ENCODE measurements at regions not wholly inside any gene's neighbourhood (a gene's known extent, or its start where the extent isn't known, plus 50 kb on each side); places are given as distances from the start of the nearest gene placed in this dataset.

DNA sequence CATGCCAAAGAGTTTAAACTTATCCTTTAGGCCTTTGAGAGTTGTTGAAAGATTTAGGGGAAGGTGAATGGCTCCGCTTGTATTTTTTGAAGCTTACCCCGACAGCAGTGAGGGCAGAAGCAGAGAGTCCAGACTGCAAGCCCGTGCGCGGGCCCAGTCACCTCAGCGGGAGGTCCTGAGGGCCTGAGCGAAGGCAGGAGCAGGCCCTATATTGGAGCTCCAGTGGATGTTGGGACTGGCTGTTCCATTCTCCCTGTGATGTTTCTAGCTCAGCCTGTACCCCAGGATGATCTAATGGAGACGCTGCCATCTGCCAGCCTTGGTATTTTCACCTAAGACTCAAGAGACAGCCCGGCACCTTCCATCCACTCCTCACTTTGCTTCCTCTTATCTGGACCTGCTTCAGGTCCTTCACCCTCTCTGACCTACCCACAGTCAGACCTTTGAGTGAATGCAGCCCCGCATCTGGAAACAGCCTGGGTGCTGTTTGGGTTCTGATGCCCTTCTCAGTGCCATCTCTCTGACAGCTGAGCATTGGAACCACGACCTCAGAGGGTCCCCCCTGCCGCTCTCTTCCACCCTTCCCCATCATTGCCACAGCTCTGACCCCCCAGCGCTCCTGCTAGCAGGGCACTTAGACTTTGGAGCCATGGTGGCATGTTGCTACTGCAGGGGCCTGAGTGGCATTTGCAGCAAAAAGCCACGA lies 628.2 kb upstream of the CADM1 start:
- Mint-ChIP-seq H3K4me1 (ENCODE audit: unreplicated experiment) (no peaks in the 10 kb centered on the region), H3K9me3 (ENCODE audit: unreplicated experiment) (no peaks in the 10 kb centered on the region), H3K27ac (ENCODE audit: unreplicated experiment) (no peak overlapping the region), H3K27me3 (ENCODE audit: unreplicated experiment) (peaks cover 2% of the 10 kb centered on the region), H3K4me3 (ENCODE audit: unreplicated experiment) (no peak overlapping the region), H3K36me3 (ENCODE audit: unreplicated experiment) (no peaks in the 10 kb centered on the region)
- TF ChIP-seq CTCF (IDR thresholded peaks at IDR 0.05): no peak
- DNase-seq (ENCODE audit: extremely low spot score, unreplicated experiment): peak; percentile 66

DNA sequence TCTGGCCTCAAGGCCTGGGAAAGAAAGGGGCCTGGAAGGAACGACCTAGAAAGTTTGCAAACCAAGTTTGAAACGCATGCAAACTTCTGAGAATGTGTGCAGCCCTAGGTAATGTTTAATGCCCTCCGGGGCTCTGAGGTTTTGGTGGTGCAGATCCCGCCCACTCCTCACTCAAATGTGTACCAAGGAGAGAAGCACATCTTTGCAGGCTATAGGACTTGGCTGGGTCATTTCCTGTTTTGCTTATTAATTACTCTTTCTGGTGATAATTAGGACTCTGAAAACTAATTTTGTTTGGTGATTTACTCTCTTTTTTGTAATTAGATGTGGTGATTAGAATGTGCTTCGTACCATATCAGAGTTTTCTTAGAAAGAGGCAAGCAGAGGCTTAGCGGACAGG lies 625.9 kb upstream of the CADM1 start:
- no peak for DNase-seq (ENCODE audit: extremely low spot score, unreplicated experiment)
- Mint-ChIP-seq H3K4me1 (ENCODE audit: unreplicated experiment) (no peaks in the 10 kb centered on the region), H3K4me3 (ENCODE audit: unreplicated experiment) (no peak overlapping the region), H3K27ac (ENCODE audit: unreplicated experiment) (no peak overlapping the region), H3K27me3 (ENCODE audit: unreplicated experiment) (peaks cover 2% of the 10 kb centered on the region), H3K9me3 (ENCODE audit: unreplicated experiment) (no peaks in the 10 kb centered on the region), H3K36me3 (ENCODE audit: unreplicated experiment) (no peaks in the 10 kb centered on the region)
- no peak for TF ChIP-seq CTCF (IDR thresholded peaks at IDR 0.05)

DNA sequence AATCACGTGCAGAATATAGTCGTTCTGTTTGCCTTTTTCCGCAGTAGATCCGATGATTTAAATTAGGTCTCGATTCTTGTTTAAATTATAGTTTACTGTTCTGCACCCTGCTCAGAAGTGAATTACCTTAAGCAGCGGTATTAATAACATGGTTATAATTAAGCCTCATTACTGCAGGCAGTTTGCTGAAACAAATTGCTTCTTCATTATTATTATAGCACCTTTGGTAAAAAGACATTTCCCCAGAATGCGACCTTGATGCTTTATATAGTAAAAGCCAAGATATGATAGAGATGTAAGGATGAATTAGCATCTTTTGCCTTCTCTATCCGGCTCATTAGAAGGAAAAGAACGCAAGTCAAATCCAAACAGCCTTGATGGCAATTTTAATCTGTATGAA lies 625.2 kb upstream of the CADM1 start:
- Mint-ChIP-seq H3K36me3 (ENCODE audit: unreplicated experiment) (no peaks in the 10 kb centered on the region), H3K4me3 (ENCODE audit: unreplicated experiment) (no peak overlapping the region), H3K27me3 (ENCODE audit: unreplicated experiment) (peaks cover 2% of the 10 kb centered on the region), H3K9me3 (ENCODE audit: unreplicated experiment) (no peaks in the 10 kb centered on the region), H3K4me1 (ENCODE audit: unreplicated experiment) (no peaks in the 10 kb centered on the region), H3K27ac (ENCODE audit: unreplicated experiment) (no peak overlapping the region)
- no peak for TF ChIP-seq CTCF (IDR thresholded peaks at IDR 0.05)
- DNase-seq (ENCODE audit: extremely low spot score, unreplicated experiment): no peak

DNA sequence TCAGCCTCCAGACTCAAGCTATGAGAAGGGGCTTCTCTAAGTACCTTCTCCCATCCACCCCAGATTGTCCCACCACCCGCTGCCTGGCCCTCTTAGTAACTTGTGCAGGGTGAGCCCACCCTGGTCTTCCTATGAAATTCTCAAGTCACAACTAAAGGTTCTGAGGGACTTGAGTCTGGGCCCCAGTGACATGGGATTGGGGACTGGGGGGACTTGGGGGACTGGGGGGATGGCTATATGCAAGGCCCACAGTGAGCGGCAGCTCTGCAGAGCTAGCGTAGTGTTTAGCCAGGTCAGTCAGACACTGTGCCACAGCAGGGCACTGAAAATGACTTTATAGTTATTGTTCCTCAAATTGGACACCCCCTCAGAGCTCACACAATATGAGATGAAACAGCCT lies 622.3 kb upstream of the CADM1 start:
- Mint-ChIP-seq H3K9me3 (ENCODE audit: unreplicated experiment) (no peaks in the 10 kb centered on the region), H3K4me3 (ENCODE audit: unreplicated experiment) (no peak overlapping the region), H3K27me3 (ENCODE audit: unreplicated experiment) (peaks cover 2% of the 10 kb centered on the region), H3K27ac (ENCODE audit: unreplicated experiment) (no peak overlapping the region), H3K36me3 (ENCODE audit: unreplicated experiment) (no peaks in the 10 kb centered on the region), H3K4me1 (ENCODE audit: unreplicated experiment) (no peaks in the 10 kb centered on the region)
- peak; percentile 56 for DNase-seq (ENCODE audit: extremely low spot score, unreplicated experiment)
- TF ChIP-seq CTCF (IDR thresholded peaks at IDR 0.05): no peak

GRCh38 chr11:116124922-116125714 lies 620.9 kb upstream of the CADM1 start:
- no peak for TF ChIP-seq CTCF (IDR thresholded peaks at IDR 0.05)
- peak; percentile 75 for DNase-seq (ENCODE audit: extremely low spot score, unreplicated experiment)
- no peak overlapping the region for H3K4me3 Mint-ChIP-seq (ENCODE audit: unreplicated experiment)
- H3K36me3 Mint-ChIP-seq (ENCODE audit: unreplicated experiment): no peaks in the 10 kb centered on the region
- H3K4me1 Mint-ChIP-seq (ENCODE audit: unreplicated experiment): no peaks in the 10 kb centered on the region
- no peaks in the 10 kb centered on the region for H3K9me3 Mint-ChIP-seq (ENCODE audit: unreplicated experiment)
- no peak overlapping the region for H3K27ac Mint-ChIP-seq (ENCODE audit: unreplicated experiment)
- peaks cover 2% of the 10 kb centered on the region for H3K27me3 Mint-ChIP-seq (ENCODE audit: unreplicated experiment)
